ENCODE measurements at regions not wholly inside any gene's neighbourhood (a gene's known extent, or its start where the extent isn't known, plus 50 kb on each side); places are given as distances from the start of the nearest gene placed in this dataset.

GRCh38 chr4:82046796-82047195, 327.0 kb downstream of the HNRNPD start:
- H3K27me3 ChIP-seq: peaks cover 0 to 35% (median 0%) of the 10 kb centered on the region in 4 donors
- TF ChIP-seq POLR2AphosphoS5 (IDR thresholded peaks at IDR 0.05) (no peak), EP300 (IDR thresholded peaks at IDR 0.05) (no peak), POLR2A (IDR thresholded peaks at IDR 0.05; ENCODE audit: low read depth) (no peak)
- TF ChIP-seq, protein P1, sequence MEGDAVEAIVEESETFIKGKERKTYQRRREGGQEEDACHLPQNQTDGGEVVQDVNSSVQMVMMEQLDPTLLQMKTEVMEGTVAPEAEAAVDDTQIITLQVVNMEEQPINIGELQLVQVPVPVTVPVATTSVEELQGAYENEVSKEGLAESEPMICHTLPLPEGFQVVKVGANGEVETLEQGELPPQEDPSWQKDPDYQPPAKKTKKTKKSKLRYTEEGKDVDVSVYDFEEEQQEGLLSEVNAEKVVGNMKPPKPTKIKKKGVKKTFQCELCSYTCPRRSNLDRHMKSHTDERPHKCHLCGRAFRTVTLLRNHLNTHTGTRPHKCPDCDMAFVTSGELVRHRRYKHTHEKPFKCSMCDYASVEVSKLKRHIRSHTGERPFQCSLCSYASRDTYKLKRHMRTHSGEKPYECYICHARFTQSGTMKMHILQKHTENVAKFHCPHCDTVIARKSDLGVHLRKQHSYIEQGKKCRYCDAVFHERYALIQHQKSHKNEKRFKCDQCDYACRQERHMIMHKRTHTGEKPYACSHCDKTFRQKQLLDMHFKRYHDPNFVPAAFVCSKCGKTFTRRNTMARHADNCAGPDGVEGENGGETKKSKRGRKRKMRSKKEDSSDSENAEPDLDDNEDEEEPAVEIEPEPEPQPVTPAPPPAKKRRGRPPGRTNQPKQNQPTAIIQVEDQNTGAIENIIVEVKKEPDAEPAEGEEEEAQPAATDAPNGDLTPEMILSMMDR (IDR thresholded peaks at IDR 0.05): no peak
- intact Hi-C loops (cut with DNase I): no loop called here
- no peak overlapping the region for H3K27ac ChIP-seq (replicated peaks in 1 of 4)
- H3K4me1 ChIP-seq: peaks cover 6 to 19% (median 15%) of the 10 kb centered on the region in 4 donors
- H3K36me3 ChIP-seq: no peaks in the 10 kb centered on the region
- DNase-seq (ENCODE audit: extremely low spot score): no peak
- WGBS: 84% methylated on average over 2 of the region's 2 CpGs
- H3K9me3 ChIP-seq: no peaks in the 10 kb centered on the region
- H3K4me3 ChIP-seq: no peak overlapping the region

GRCh38 chr4:82045267-82045666, 328.5 kb downstream of the HNRNPD start:
- Histone ChIP-seq H3K27me3 (peaks cover 0 to 35% (median 0%) of the 10 kb centered on the region in 4 donors), H3K4me1 (peaks cover 6 to 19% (median 15%) of the 10 kb centered on the region in 4 donors), H3K36me3 (no peaks in the 10 kb centered on the region), H3K4me3 (no peak overlapping the region), H3K27ac (replicated peaks in 1 of 4) (no peak overlapping the region), H3K9me3 (no peaks in the 10 kb centered on the region)
- whole genome bisulfite sequencing: 79% methylated on average over 5 of the region's 5 CpGs
- TF ChIP-seq, protein P1 (IDR thresholded peaks at IDR 0.05): no peak
- no peak for TF ChIP-seq EP300 (IDR thresholded peaks at IDR 0.05)
- TF ChIP-seq POLR2AphosphoS5 (IDR thresholded peaks at IDR 0.05): no peak
- intact Hi-C loops (cut with DNase I): no loop called here
- no peak for DNase-seq (ENCODE audit: extremely low spot score)

DNA sequence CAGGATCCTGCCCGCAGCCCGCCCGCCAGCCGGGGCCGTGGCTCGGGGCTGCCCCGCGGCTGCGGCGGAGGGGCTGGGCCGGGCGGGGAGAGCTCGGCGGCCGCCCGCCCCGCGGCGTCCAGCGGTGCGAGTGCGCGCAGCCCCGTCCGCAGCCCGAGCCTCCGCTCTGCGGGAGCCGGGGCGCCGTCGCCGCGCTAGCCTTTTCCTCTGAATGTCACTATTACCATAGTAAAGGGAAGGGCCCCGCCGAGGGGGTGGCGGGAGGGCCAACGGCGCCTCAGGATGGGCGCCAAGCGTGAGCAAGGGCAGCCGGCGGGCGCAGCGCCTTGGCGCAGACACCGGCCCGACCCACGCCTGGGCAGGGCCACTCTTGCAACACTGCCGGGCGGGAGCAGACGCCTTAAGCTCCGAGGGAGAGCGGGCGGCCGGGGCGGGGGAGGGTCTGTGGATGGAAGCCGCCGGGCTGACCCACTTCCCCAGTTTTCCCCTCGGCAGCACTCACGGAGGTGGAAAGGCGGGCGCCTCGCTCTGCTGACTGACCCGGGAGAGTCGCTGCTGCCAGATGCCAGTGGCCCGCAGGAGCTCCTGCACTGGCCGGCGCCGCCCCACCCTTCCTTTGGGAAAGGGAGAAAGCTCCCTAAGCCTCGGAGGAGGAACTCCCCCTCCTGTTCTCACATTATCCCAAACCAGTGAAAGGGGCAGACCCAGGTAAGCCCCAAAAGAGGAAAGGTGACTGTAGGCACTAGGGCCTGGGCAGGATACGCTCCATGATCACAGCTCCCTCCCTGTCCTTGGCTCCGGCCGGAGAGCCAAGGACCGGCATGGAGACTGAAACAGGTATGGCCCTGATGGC, 329.4 kb downstream of the HNRNPD start:
- WGBS: under 1% methylated on average over 20 of the region's 75 CpGs
- TF ChIP-seq POLR2A (IDR thresholded peaks at IDR 0.05; ENCODE audit: low read depth) (no peak), POLR2AphosphoS5 (IDR thresholded peaks at IDR 0.05) (no peak), EP300 (IDR thresholded peaks at IDR 0.05) (no peak)
- TF ChIP-seq, protein P1 (IDR thresholded peaks at IDR 0.05): no peak
- H3K27me3 ChIP-seq: peaks cover 0 to 35% (median 0%) of the 10 kb centered on the region in 4 donors
- no peak overlapping the region for H3K27ac ChIP-seq (replicated peaks in 1 of 4)
- no peaks in the 10 kb centered on the region for H3K36me3 ChIP-seq
- intact Hi-C loops (cut with DNase I): no loop called here
- H3K9me3 ChIP-seq: no peaks in the 10 kb centered on the region
- H3K4me1 ChIP-seq: peaks cover 6 to 19% (median 15%) of the 10 kb centered on the region in 4 donors
- H3K4me3 ChIP-seq: peak overlapping the region; percentile 57 to 64 (median 58)
- DNase-seq (ENCODE audit: extremely low spot score): no peak

- no peak for DNase-seq (ENCODE audit: extremely low spot score)
- Histone ChIP-seq H3K27me3 (peaks cover 0 to 35% (median 0%) of the 10 kb centered on the region in 4 donors), H3K9me3 (no peaks in the 10 kb centered on the region), H3K4me1 (peaks cover 6 to 19% (median 15%) of the 10 kb centered on the region in 4 donors), H3K27ac (replicated peaks in 1 of 4) (no peak overlapping the region), H3K36me3 (no peaks in the 10 kb centered on the region), H3K4me3 (peak overlapping the region; percentile 57 to 64 (median 58))
- TF ChIP-seq EP300 (IDR thresholded peaks at IDR 0.05) (no peak), POLR2A (IDR thresholded peaks at IDR 0.05; ENCODE audit: low read depth) (no peak), POLR2AphosphoS5 (IDR thresholded peaks at IDR 0.05) (no peak)
- TF ChIP-seq, protein P1 (IDR thresholded peaks at IDR 0.05): no peak
- WGBS: 6% methylated on average over 16 of the region's 18 CpGs
- intact Hi-C loops (cut with DNase I): no loop called here
These were observed 330.0 kb downstream of the HNRNPD start for GRCh38 chr4:82043809-82044137.
